NCI-H1105 treated with DMSO at 0.1 percent for 48 hours (cell line): ENCODE measurements at regions not wholly inside any gene's neighbourhood (a gene's known extent, or its start where the extent isn't known, plus 50 kb on each side); places are given as distances from the start of the nearest gene placed in this dataset.

Source experiments
- DNase-seq: peaks from one replicate; lab custom pipeline; 2025; lab: John Stamatoyannopoulos, UW

- no peak for DNase-seq
Measured at GRCh38 chrX:109843963-109844751, 111.1 kb upstream of the ACSL4 start.

GRCh38 chrX:109844986-109845385, 111.9 kb upstream of the ACSL4 start:
- DNase-seq = no peak

- no peak for DNase-seq
Measured at GRCh38 chrX:109845996-109846395, 112.9 kb upstream of the ACSL4 start.

GRCh38 chrX:109847257-109848187, 114.5 kb upstream of the ACSL4 start:
- no peak for DNase-seq

GRCh38 chrX:109848461-109849050, 115.5 kb upstream of the ACSL4 start:
- DNase-seq = no peak

GRCh38 chrX:109854096-109854495, 121.0 kb upstream of the ACSL4 start:
- DNase-seq = no peak

- DNase-seq = no peak
Measured at GRCh38 chrX:109855501-109855900, 122.4 kb upstream of the ACSL4 start.

GRCh38 chrX:109856974-109857373, 123.9 kb upstream of the ACSL4 start:
- DNase-seq = no peak

GRCh38 chrX:109857584-109858228, 124.6 kb upstream of the ACSL4 start:
- DNase-seq = no peak

GRCh38 chrX:109858602-109859341, 125.7 kb upstream of the ACSL4 start:
- no peak for DNase-seq

- DNase-seq = no peak
Measured at GRCh38 chrX:109859651-109860050, 126.6 kb upstream of the ACSL4 start.

GRCh38 chrX:109862433-109862832, 129.4 kb upstream of the ACSL4 start:
- no peak for DNase-seq

GRCh38 chrX:109863811-109864210, 130.8 kb upstream of the ACSL4 start:
- DNase-seq = no peak

GRCh38 chrX:109871121-109871888, 131.6 kb upstream of the TMEM164 start:
- no peak for DNase-seq

- no peak for DNase-seq
Measured at GRCh38 chrX:109872021-109872732, 130.7 kb upstream of the TMEM164 start.

- DNase-seq = no peak
Measured at GRCh38 chrX:109873574-109873973, 129.3 kb upstream of the TMEM164 start.

- DNase-seq = no peak
Measured at GRCh38 chrX:109873983-109874382, 128.9 kb upstream of the TMEM164 start.

- no peak for DNase-seq
Measured at GRCh38 chrX:109874548-109874947, 128.4 kb upstream of the TMEM164 start.

- DNase-seq = no peak
Measured at GRCh38 chrX:109875831-109876230, 127.1 kb upstream of the TMEM164 start.

GRCh38 chrX:109878236-109878635, 124.7 kb upstream of the TMEM164 start:
- no peak for DNase-seq
